DMS153 (cell line): ENCODE measurements at regions not wholly inside any gene's neighbourhood (a gene's known extent, or its start where the extent isn't known, plus 50 kb on each side); places are given as distances from the start of the nearest gene placed in this dataset.

Experiments used
- DNase-seq: peaks from one replicate; lab custom pipeline; 2025; lab: John Stamatoyannopoulos, UW

- no peak for DNase-seq
Observed at GRCh38 chr4:3669553-3669949, 96.6 kb upstream of the ADRA2C start.

GRCh38 chr4:3668825-3669552 lies 97.2 kb upstream of the ADRA2C start:
- no peak for DNase-seq

GRCh38 chr4:3667258-3667657 lies 98.9 kb upstream of the ADRA2C start:
- no peak for DNase-seq

DNA sequence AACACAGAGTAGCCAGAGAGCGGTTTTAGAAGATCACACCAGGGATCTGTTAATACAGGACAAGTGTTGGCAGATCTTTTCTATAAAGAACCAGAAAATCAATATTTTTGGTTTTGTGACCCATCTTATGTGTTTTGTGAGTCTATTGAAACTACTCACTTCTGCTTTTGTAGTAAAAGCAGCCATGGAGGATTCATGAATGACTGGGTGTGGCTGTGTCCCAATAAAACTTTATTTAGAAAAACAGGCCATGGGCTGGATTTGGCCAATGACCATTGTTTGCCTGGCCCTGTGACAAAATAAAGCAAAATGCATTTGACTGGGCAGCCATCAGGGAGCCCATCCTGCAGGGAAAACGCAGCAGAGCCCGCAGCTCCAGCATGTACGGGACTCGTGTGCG lies 99.9 kb upstream of the ADRA2C start:
- DNase-seq: no peak

DNA sequence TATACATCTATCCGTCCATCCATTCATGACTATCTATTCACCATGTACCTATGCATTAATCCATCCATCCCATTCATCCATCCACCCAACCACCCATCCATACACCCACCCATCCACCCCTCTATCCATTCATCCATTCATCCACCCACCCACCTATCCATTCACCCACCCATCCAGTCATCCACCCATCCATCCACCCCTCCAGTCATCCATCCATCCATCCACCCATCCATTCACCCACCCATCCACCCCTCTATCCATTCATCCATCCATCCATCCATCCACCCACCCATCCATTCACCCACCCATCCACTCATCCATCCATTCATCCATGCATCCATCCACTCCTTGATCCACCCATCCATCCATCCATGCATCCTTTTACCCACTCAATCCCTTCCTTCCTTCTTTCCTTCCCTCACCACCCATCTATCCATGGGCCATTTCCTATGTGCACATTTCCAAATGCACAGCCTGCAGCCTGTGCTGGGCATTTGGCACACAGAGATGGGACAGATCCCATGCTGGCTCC lies 100.8 kb upstream of the ADRA2C start:
- DNase-seq: no peak

- no peak for DNase-seq
Observed at GRCh38 chr4:3663791-3664190, 102.4 kb upstream of the ADRA2C start.

GRCh38 chr4:3662516-3662915 lies 103.7 kb upstream of the ADRA2C start:
- no peak for DNase-seq

- no peak for DNase-seq
Observed at GRCh38 chr4:3661989-3662388, 104.2 kb upstream of the ADRA2C start.

- DNase-seq: no peak
Observed at GRCh38 chr4:3660928-3661515, 105.2 kb upstream of the ADRA2C start.

- DNase-seq: no peak
Observed at GRCh38 chr4:3660086-3660927, 105.9 kb upstream of the ADRA2C start.

DNA sequence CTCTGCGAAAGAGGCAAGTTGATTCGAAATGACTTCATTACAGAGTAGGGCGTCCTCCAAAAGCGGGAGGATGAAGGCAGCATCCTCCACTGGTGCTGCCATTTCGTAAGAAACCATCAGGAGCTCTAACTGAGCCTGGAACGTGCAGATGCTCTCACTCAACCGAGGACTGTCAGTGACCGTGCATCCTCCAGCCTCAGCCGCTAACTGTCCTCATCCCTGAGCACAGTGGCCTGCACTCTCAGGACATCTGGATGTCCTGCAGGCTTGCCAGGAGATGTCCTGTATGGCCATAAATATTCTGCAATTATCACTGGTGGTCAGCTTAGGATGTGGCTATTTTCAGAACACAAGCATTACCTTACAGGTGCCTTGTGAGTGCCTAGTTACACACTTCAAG lies 107.1 kb upstream of the ADRA2C start:
- DNase-seq: no peak

GRCh38 chr4:3658530-3658913 lies 107.7 kb upstream of the ADRA2C start:
- DNase-seq: no peak

DNA sequence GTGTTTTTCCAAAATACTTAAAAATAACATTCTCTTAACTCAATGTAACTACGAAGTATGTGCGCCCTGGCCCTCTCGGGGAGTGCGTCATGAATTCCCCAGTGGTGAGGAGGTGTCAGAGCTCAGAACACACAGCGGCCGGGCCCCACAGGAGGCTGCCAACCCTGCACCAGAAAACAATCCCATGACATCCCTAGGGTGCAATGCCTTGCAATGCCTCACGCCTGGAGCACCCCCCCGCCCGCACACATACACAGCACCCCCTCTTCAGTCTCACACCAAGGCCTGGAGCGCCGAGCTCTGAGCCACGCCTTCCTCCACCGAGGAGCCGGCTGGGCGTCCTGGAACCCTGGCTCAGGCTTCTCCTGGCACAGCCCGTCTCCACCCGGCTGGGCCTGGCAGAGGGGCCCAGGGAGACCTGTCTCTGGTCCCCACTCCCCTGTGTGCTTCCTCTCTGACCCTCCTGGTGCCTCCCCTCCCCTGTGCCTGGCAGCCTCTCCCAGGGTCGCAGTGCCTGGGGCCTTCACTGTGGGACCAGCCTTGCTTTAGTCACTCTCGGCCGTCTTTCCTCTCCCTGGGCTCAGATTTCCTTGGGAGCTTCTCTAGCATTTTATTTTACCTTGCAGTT lies 108.2 kb upstream of the ADRA2C start:
- DNase-seq: no peak

DNA sequence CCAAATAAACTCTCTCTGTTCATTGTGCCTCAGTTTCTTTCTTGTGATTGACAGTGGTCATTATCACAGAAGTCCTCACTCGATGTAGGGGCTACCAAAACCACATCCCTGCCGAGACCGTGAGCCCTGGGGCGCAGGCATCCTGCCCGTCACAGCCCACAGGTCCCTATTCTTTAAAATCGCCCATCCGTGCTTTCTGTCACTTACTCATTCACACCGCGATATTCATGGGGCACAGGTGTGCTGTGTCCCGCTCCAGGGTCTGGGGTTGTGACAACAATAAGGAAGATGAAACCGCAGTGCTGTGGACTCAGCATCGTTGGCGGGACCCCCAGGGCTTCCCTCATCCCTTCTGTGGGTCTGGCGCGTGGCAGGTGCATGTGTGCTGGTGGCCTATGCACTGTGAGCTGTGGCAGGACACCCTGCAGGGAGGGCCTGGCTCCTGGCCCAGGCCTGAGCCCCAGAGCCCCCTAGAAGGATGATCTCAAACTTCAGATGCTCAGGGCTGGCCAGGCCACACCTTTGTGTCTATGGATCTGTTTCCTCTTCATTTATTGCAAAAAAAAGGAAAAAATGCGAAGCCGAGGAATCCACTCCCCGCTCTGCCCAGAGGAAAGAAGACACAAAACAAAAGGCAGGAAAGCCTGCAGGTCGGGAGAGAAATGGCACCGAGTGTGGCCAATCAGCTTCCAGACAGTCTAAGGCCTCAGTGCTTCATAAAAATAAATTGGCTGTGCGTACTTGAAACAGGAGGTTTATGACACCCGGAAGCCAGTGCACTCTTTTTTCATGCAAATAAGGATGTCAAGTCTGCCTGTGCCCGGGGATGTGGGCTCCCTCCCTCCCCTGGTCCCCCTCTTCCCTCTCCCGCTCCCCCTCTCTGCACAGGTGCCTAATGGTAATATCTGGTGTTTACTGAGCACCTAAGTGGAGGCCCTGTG lies 109.5 kb upstream of the ADRA2C start:
- DNase-seq: peak; percentile 78

GRCh38 chr4:3655963-3656362 lies 110.2 kb upstream of the ADRA2C start:
- DNase-seq: peak; percentile 59

DNA sequence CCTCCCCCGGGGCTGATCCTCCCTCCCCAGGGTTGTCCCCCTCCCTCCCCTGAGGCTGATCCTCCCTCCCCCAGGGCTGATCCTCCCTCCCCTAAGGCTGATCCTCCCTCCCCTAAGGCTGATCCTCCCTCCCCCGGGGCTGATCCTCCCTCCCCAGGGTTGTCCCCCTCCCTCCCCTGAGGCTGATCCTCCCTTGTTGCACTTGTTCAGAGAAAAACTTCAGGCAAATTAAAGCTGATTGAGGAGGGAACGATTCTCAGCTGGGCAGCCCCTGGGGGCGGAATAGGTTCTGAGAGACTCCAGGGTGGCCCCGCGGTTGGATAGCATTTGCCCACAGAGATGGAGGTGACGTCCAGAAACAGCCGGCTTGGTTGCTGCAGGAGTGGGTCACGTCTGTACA lies 110.7 kb upstream of the ADRA2C start:
- no peak for DNase-seq

DNA sequence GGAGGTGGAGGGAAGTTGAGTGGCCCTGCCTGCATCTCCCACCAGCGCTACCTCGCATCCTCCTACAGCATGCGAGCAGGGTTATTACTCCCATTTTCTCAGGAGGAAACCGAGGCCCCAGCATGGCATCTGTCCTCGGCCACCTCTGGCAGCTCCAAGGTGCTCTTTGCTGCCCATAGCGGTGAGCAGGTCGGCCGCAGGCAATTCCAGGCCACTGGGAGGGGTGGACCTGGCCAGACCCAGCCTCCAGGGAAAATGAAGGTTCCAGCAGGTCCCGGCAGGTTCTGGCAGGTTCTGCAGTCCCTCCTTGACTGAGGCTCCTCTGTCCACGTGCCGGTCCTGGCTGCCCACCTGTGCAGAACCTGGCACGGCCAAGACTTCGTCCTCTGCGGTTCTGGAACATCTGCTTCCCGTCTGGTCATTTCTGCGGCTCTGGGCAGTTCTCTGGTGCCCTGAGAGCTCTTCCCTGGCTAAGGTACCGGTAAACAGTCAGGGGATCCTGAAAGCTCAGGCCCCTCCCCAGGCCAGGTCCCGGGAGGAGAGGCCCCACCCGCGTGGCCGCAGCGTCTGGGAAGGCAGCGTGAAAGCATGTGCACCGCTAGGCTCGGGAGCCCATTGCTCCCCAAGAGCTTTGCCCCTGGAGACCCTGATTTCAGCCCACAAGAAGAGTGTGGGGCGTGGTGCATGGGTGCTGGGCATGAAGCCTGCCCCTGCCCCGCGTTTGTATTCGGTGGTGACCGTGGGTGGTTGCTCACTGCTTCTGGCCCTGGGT lies 112.0 kb upstream of the ADRA2C start:
- no peak for DNase-seq

- DNase-seq: no peak
Observed at GRCh38 chr4:3652586-3652985, 113.6 kb upstream of the ADRA2C start.

- no peak for DNase-seq
Observed at GRCh38 chr4:3651267-3651845, 114.8 kb upstream of the ADRA2C start.

DNA sequence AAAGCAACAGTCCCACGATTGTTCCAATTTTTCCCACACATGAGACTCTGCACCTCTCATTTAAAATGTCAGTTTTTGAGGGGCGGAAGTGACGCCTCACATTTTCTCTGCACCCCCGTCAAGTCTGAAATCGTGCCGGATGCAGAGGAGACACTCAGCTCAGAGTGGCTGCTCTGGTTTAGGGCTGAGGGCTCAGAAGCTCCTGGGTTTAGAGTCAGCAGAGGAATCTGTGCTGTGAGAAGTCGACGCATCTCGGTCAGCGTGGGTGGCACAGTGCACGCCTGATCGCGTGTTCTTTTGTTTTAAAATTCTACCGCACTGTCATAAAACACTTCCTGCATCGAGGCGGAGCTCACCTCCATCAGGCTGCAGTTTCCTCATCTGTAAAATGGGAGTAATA lies 116.7 kb upstream of the ADRA2C start:
- no peak for DNase-seq
